ENCODE measurements at regions not wholly inside any gene's neighbourhood (a gene's known extent, or its start where the extent isn't known, plus 50 kb on each side); places are given as distances from the start of the nearest gene placed in this dataset.
"Not testable (repeated sequence)": the region's sequence is repeated elsewhere in the genome, so short reads cannot be mapped to it uniquely, and the experiment has no call there.

DNA sequence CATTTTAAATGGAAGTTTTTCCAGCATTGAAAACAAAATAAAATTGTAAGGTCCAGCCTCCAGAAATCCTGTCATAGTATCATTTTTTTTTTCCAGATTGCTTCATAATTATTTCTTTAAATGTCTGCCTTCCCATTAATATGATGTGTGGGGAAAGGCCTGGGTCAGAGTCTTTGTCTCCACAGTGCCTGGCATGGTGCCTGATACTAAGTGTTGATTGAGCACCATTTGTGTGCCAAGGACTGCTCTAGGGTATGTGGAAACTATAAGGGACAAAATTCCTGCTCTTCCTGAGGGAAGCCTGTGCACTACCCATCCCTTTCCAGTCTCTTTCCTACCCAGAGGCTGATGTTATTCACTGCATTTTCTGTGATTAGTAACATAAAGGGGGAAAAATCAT, 53.1 kb upstream of the BEND4 start:
- no peak for DNase-seq

GRCh38 chr4:42216664-42217063, 64.2 kb upstream of the BEND4 start:
- no peak for DNase-seq

DNA sequence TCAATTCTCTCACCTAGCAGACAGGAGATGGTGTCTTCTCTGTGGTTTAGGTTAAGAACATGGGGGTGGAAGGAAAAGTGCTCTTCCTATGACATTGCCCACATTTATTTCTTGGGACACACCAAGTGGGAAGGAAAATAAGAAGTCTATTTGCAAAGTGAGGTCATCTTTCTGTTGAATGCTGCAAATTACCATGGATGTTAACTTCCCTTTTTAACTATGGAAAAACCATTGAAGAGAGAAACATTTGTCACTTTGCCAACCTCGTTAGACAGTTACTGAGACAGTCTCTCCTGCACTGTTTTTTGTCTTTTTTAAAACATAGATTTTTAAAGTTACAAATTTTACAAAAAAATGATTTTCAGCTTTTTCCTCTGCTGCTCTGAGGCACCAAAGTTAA, 72.8 kb upstream of the BEND4 start:
- no peak for DNase-seq

- DNase-seq: no peak
Observed at GRCh38 chr4:42234817-42235216, 82.4 kb upstream of the BEND4 start.

- no peak for DNase-seq
Observed at GRCh38 chr4:42235304-42236021, 83.0 kb upstream of the BEND4 start.

DNA sequence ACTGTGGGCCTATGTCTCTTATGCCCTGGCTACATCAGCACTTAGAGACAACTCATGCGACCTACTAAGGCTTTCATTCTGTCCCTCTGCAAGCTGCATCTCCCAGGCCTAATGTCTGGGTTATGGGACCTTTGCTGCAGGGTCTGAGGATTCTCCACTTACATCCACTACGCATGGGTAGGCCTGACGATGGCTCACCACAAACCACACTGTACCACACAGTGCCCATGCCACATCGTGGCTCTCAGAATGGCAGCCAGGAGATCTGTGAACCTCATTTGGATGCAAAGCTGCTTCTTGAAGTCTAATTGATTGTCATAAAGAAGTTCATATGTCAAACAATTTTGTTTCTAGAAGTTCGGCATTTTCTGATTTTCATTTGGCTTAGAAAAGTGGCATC, 84.6 kb upstream of the BEND4 start:
- DNase-seq: no peak

DNA sequence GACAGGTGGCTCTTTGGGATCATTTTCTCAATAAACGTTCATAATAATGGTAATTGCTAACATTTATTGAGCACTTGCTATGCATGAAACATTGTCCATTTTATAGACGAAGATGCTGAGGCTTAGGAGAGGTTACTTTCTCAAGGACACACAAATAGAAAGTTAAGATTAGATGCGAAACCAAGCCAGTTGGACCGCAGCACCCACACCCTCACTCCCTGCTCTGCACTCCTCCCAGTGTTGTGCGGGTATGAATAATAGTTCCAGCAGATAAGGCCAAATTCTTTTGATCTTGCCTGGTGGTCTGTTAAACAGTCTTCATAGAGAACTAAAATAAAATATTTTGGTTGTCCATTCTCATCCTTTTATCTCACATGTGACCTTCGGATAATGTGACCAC, 85.0 kb upstream of the BEND4 start:
- no peak for DNase-seq

- DNase-seq: no peak
Observed at GRCh38 chr4:42248972-42249371, 96.5 kb upstream of the BEND4 start.

DNA sequence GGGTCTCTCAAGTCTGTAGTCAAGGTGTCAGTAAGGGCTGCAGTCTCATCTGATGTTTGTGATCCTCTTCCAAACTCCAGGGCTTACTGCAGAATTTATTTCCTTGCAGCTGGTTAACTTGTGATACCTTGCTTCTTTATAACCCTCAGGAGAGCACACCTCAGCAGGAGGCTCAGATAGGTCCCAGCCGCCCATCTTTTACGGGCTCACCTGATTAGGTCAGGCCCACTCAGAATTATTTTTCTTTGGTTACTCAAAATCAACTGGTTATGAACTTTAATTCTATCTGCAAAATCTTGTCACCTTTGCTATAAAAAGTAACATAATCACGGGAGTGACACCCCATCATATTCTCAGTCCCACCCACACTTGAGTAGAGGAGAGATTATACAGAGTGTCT, 99.9 kb upstream of the BEND4 start:
- no peak for DNase-seq

DNA sequence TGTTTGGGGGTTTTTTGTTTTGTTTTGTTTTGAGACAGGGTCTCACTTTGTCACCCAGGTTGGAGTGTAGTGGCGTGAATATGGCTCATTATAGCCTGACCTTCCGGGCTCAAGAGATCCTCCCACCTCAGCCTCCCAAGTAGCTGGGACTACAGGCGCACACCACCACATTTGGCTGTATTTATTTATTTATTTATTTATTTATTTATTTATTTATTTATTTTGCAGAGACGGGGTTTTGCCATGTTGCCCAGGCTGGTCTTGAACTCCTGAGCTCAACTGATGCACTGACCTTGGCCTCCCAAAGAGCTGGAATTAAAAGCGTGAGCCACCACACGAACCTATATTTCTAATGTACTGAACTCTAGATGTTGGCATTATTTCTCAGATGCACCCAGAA, 105.2 kb upstream of the BEND4 start:
- not testable (repeated sequence) for DNase-seq

GRCh38 chr4:42262701-42263490, 110.4 kb upstream of the BEND4 start:
- DNase-seq: no peak

GRCh38 chr4:42265782-42266602, 113.5 kb upstream of the BEND4 start:
- DNase-seq: no peak

GRCh38 chr4:42267724-42268123, 115.3 kb upstream of the BEND4 start:
- DNase-seq: no peak

GRCh38 chr4:42268824-42269223, 116.4 kb upstream of the BEND4 start:
- DNase-seq: no peak

DNA sequence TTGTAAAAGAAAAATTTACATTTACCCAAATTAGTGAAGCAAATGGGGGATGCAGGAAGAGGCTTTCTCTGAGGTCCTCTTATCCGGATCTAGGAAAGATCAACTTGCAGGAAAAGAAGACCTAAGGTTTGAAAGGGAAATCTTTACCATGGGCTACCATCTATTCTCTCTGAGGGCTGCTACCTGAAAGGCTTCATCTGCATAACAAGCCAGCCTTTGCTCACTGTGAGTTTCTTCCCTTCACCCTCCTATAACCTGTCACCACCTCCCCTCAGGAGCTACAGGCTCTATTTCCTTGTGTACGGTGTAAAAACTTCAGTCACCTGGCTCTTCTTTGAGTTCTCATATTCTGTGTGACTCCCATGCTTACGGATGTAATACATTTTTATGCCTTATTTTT, 118.6 kb upstream of the BEND4 start:
- DNase-seq: no peak

GRCh38 chr4:42277291-42277690, 120.0 kb upstream of the SHISA3 start:
- DNase-seq: no peak

DNA sequence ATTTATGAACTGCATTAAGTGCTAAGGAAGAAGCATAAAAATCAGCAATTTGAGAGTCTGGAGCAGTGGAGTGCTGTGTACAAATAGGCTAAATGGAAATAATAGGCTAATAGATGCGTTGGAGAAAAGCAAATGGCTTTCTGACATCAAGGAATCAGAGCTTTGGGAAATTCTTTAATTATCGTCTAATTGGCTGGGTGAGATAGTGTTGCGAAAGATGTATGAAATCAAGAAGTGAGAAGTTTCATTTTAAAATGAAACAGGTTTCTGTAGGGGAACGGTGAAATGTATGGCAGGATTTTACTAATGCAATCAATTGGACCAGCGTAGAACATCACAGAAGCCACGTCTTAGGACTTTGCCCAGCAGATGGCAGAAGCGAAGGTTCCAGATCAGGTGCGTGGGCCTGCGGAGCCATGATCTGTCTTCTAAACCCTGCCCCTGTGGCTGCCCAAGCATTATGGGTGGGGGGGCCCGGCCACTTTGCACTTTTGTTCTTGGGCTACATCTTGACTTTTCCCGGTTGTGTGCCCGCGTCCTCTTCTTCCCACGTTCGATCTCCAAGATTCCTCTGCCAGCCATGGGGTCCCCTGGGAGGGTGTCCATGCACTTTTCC, 118.5 kb upstream of the SHISA3 start:
- DNase-seq: no peak

- DNase-seq: no peak
Observed at GRCh38 chr4:42280327-42281095, 116.8 kb upstream of the SHISA3 start.

DNA sequence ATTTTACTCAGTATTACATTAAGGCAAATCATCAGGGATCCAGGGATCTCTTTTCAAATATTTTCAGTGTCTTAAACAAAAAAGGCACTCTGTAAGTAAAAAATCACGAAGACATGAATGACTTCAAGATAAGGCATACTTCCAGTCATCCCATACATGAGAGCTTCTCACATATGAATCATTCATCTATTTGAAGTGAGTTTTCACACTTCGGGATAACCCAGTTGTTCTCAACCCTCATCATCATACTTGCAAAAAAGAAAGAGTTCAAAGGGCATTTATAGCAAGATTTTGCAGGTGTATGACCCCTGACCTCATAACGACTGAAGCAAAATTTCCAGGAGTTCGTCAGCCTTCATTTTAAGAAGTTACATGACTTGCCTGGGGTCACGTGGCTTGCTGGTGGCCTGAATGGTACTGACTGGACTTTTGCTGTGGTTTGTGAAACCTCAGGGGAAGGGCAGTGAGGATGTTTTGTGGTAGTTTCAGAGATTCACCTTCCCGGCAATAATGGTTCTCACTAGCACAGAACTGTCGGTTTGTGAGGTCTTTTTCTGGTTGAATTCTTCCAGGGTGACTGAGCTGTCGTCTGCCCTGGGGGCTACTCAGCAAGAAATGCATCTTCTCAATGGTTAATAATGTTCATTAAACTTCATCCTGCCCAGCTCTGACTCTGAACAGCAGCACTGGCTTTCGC, 115.8 kb upstream of the SHISA3 start:
- no peak for DNase-seq

DNA sequence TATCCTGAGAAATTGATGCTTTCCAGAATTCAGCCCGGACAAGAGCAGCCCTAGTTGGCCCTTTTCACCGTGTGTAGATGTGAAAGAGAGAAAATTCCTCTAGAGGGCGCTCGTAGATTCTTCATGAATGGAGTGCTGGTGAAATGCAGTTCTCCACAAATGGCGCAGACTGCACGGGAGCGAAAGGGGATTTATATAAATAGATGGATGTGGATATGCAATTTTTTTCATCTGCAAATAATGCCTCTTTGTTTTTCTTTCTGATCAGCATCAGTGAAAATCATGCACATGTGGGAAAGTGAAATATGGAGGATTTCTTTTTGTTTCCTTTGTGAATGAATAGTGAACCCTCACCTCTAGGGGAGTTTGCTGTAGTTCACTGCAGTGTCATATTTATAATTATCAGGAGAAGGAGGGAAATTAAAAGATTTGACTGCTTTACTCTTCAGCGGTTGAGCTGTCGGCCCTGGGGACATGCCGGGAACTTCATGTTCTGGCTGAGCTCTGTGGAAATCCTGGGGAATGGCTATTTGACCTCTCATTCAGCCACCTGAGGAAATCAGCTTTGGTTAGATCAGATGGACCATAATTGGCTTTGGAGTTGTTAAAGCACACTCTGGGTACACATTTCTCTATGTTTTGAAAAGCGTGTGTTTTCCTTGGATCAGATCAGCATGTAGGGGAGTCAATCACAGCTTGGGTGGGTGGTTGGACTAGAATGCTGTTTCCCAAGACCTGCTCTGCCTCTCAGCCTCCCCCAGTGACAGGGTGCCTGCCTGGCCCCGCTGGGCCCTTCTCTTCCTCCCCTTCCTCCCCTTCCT, 115.0 kb upstream of the SHISA3 start:
- peak; percentile 85 for DNase-seq

DNA sequence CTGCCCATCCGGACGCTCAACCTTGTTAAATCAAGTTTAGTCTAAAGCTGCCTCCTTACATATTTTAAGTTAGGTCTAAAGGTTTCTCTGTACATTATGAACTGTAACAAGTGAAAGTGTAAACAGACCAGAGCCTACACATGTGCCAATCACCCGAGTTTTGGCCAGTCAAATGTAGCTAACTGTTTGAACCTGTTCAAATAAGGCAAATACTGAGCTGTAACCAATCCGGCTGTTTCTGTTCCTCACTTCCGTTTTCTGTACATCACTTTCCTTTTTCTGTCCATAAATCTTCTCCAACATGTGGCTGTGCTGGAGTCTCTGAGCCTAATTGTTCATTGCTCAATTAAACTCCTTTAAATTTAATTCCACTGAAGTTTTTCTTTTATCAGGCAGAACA, 113.3 kb upstream of the SHISA3 start:
- DNase-seq: no peak

All from retina (tissue), 1 donor.